GM23338 (cell line): ENCODE measurements at regions not wholly inside any gene's neighbourhood (a gene's known extent, or its start where the extent isn't known, plus 50 kb on each side); places are given as distances from the start of the nearest gene placed in this dataset.

Source experiments
- ATAC-seq: fragments of 200-7000 bp; cut with Tn5 transposase; 3 replicates; pipeline ENCODE4 v1.9.1; 2020
- DNase-seq: peaks from one replicate; pipeline ENCODE4 v3.0.0-alpha.2; 2015; ENCODE audit warnings: low spot score
- H2AFZ ChIP-seq: fragments of 200-600 bp; sonication (generic); 2 replicates; pipeline ENCODE4 v1.8.0; 2016; ENCODE audit warnings: antibody characterized with exemption, mild to moderate bottlenecking, moderate library complexity
- H3F3A ChIP-seq: fragments of 200-600 bp; sonication (generic); replicated peaks from 2 replicates; pipeline ENCODE4 v1.8.0; 2017; ENCODE audit warnings: antibody characterized with exemption, mixed run types, low read depth
- H3K27ac ChIP-seq: fragments of 200-600 bp; sonication (generic); 2 replicates; pipeline ENCODE4 v1.6.1; 2016; ENCODE audit warnings: low read depth
- H3K27me3 ChIP-seq: fragments of 200-600 bp; sonication (generic); 2 replicates; pipeline ENCODE4 v1.8.0; 2016; ENCODE audit warnings: mild to moderate bottlenecking, mixed run types, moderate library complexity; ENCODE audit not compliant: insufficient read depth
- H3K36me3 ChIP-seq: fragments of 200-600 bp; sonication (generic); 2 replicates; pipeline ENCODE4 v1.8.0; 2016; ENCODE audit warnings: mild to moderate bottlenecking; ENCODE audit not compliant: insufficient read depth
- H3K4me1 ChIP-seq: fragments of 200-600 bp; sonication (generic); 2 replicates; pipeline ENCODE4 v1.8.0; 2016; ENCODE audit warnings: mild to moderate bottlenecking, moderate library complexity; ENCODE audit not compliant: insufficient read depth
- H3K4me2 ChIP-seq: fragments of 200-600 bp; sonication (generic); 2 replicates; pipeline ENCODE4 v1.7.1; 2017; ENCODE audit warnings: mixed run types
- H3K4me3 ChIP-seq: fragments of 200-600 bp; sonication (generic); 2 replicates; pipeline ENCODE4 v1.6.1; 2016; ENCODE audit warnings: mixed run types
- H3K79me2 ChIP-seq: fragments of 200-600 bp; sonication (generic); replicated peaks from 2 replicates; pipeline ENCODE4 v1.8.0; 2017; ENCODE audit warnings: mild to moderate bottlenecking; ENCODE audit not compliant: insufficient read depth
- H3K9me2 ChIP-seq: fragments of 200-600 bp; sonication (generic); 2 replicates; pipeline ENCODE4 v1.8.0; 2017; ENCODE audit not compliant: insufficient read depth
- H4K20me1 ChIP-seq: fragments of 200-600 bp; sonication (generic); replicated peaks from 2 replicates; pipeline ENCODE4 v1.8.0; 2017; ENCODE audit warnings: mild to moderate bottlenecking; ENCODE audit not compliant: insufficient read depth
- H3K27ac Mint-ChIP-seq: 2 replicates; pipeline ENCODE4 v1.8.0; 2020; ENCODE audit warnings: inconsistent platforms, mild to moderate bottlenecking, moderate library complexity, mixed read lengths
- H3K27me3 Mint-ChIP-seq: 3 replicates; pipeline ENCODE4 v1.8.0; 2022; ENCODE audit warnings: low read depth, mild to moderate bottlenecking, moderate library complexity, mixed read lengths, inconsistent platforms; ENCODE audit not compliant: insufficient read depth, poor library complexity
- H3K36me3 Mint-ChIP-seq: 3 replicates; pipeline ENCODE4 v1.8.0; 2021; ENCODE audit warnings: low read depth, mild to moderate bottlenecking, inconsistent platforms, moderate library complexity, mixed read lengths
- H3K4me1 Mint-ChIP-seq: 3 replicates; pipeline ENCODE4 v1.8.0; 2020; ENCODE audit warnings: mild to moderate bottlenecking, inconsistent platforms, mixed read lengths
- H3K4me3 Mint-ChIP-seq: 3 replicates; pipeline ENCODE4 v1.8.0; 2021; ENCODE audit warnings: moderate library complexity, mild to moderate bottlenecking, inconsistent platforms, mixed read lengths
- H3K9me3 Mint-ChIP-seq: 3 replicates; pipeline ENCODE4 v1.8.0; 2020; ENCODE audit warnings: moderate library complexity, mild to moderate bottlenecking, inconsistent platforms, mixed read lengths
- ETS1 ChIP-seq: IDR thresholded peaks from 2 replicates; pipeline ENCODE4 v1.6.1; 2016; ENCODE audit warnings: antibody characterized with exemption
- EZH2 ChIP-seq: fragments of 200-600 bp; sonication (generic); IDR thresholded peaks from one replicate; pipeline ENCODE4 v1.8.0; 2017; ENCODE audit warnings: antibody characterized with exemption, mild to moderate bottlenecking, low read depth; ENCODE audit not compliant: unreplicated experiment
- POLR2AphosphoS5 ChIP-seq: IDR thresholded peaks from 2 replicates; pipeline ENCODE4 v1.6.1; 2016; ENCODE audit warnings: antibody characterized with exemption, low read depth
- ZNF114 ChIP-seq: fragments of 250-450 bp; sonication (Bioruptor Pico); IDR thresholded peaks from 2 replicates; pipeline ENCODE4 v1.5.0; 2020; ENCODE audit warnings: mild to moderate bottlenecking, moderate library complexity
- ZNF331 ChIP-seq: fragments of 250-450 bp; sonication (Bioruptor Pico); IDR thresholded peaks from 2 replicates; pipeline ENCODE4 v1.5.0; 2020; ENCODE audit warnings: low read depth, mild to moderate bottlenecking, moderate library complexity
- TF ChIP-seq, protein P1 (sequence below): fragments of 250-450 bp; sonication (Bioruptor Pico); IDR thresholded peaks from 2 replicates; pipeline ENCODE4 v1.5.0; 2020; ENCODE audit warnings: mild to moderate bottlenecking, moderate library complexity

GRCh38 chr5:96196890-96197289 is 235.2 kb upstream of the ELL2 start (continued):
- TF ChIP-seq, protein P1, sequence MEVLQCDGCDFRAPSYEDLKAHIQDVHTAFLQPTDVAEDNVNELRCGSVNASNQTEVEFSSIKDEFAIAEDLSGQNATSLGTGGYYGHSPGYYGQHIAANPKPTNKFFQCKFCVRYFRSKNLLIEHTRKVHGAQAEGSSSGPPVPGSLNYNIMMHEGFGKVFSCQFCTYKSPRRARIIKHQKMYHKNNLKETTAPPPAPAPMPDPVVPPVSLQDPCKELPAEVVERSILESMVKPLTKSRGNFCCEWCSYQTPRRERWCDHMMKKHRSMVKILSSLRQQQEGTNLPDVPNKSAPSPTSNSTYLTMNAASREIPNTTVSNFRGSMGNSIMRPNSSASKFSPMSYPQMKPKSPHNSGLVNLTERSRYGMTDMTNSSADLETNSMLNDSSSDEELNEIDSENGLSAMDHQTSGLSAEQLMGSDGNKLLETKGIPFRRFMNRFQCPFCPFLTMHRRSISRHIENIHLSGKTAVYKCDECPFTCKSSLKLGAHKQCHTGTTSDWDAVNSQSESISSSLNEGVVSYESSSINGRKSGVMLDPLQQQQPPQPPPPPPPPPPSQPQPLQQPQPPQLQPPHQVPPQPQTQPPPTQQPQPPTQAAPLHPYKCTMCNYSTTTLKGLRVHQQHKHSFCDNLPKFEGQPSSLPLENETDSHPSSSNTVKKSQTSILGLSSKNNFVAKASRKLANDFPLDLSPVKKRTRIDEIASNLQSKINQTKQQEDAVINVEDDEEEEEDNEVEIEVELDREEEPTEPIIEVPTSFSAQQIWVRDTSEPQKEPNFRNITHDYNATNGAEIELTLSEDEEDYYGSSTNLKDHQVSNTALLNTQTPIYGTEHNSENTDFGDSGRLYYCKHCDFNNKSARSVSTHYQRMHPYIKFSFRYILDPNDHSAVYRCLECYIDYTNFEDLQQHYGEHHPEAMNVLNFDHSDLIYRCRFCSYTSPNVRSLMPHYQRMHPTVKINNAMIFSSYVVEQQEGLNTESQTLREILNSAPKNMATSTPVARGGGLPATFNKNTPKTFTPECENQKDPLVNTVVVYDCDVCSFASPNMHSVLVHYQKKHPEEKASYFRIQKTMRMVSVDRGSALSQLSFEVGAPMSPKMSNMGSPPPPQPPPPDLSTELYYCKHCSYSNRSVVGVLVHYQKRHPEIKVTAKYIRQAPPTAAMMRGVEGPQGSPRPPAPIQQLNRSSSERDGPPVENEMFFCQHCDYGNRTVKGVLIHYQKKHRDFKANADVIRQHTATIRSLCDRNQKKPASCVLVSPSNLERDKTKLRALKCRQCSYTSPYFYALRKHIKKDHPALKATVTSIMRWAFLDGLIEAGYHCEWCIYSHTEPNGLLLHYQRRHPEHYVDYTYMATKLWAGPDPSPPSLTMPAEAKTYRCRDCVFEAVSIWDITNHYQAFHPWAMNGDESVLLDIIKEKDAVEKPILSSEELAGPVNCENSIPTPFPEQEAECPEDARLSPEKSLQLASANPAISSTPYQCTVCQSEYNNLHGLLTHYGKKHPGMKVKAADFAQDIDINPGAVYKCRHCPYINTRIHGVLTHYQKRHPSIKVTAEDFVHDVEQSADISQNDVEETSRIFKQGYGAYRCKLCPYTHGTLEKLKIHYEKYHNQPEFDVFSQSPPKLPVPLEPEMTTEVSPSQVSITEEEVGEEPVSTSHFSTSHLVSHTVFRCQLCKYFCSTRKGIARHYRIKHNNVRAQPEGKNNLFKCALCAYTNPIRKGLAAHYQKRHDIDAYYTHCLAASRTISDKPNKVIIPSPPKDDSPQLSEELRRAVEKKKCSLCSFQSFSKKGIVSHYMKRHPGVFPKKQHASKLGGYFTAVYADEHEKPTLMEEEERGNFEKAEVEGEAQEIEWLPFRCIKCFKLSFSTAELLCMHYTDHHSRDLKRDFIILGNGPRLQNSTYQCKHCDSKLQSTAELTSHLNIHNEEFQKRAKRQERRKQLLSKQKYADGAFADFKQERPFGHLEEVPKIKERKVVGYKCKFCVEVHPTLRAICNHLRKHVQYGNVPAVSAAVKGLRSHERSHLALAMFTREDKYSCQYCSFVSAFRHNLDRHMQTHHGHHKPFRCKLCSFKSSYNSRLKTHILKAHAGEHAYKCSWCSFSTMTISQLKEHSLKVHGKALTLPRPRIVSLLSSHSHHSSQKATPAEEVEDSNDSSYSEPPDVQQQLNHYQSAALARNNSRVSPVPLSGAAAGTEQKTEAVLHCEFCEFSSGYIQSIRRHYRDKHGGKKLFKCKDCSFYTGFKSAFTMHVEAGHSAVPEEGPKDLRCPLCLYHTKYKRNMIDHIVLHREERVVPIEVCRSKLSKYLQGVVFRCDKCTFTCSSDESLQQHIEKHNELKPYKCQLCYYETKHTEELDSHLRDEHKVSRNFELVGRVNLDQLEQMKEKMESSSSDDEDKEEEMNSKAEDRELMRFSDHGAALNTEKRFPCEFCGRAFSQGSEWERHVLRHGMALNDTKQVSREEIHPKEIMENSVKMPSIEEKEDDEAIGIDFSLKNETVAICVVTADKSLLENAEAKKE (CRISPR knock-in tag) = no peak
- TF ChIP-seq ZNF331 (no peak), ZNF114 (CRISPR knock-in tag) (no peak), EZH2 (no peak), POLR2AphosphoS5 (no peak)

DNA sequence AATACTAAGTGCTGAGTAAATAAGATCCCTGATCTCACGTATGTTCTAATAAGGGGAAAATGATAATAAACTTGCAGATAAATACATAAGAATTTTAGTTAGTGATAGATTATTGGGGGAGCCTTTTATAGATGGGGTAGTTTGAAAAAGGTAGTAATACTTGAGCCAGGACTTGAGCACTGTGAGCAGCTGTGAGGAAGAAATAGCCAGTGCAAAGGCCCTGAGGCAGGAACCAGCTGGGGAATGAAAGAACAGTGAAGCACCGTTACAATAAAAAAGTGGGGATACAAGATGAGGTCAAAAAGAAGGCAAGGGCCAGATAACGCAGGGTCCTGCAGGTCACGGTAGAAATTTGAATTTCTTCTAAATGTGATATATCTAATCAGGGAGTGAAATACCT is 234.8 kb upstream of the ELL2 start:
- no peak overlapping the region for H3K4me2 ChIP-seq
- H3F3A ChIP-seq = no peaks in the 10 kb centered on the region
- H3K4me3 ChIP-seq = no peak overlapping the region
- no peak overlapping the region for H3K27ac ChIP-seq
- H3K27me3 ChIP-seq = no peaks in the 10 kb centered on the region
- H3K27me3 Mint-ChIP-seq = no peaks in the 10 kb centered on the region
- no peaks in the 10 kb centered on the region for H3K9me2 ChIP-seq
- H3K4me1 ChIP-seq = no peaks in the 10 kb centered on the region
- H3K9me3 Mint-ChIP-seq = no peaks in the 10 kb centered on the region
- no peak for DNase-seq
- no peaks in the 10 kb centered on the region for H3K36me3 Mint-ChIP-seq
- H3K4me1 Mint-ChIP-seq = no peaks in the 10 kb centered on the region
- H2AFZ ChIP-seq = no peak overlapping the region
- no peak for ATAC-seq
- H3K27ac Mint-ChIP-seq = no peak overlapping the region
- H3K36me3 ChIP-seq = no peaks in the 10 kb centered on the region
- no peaks in the 10 kb centered on the region for H4K20me1 ChIP-seq
- no peaks in the 10 kb centered on the region for H3K79me2 ChIP-seq
- H3K4me3 Mint-ChIP-seq = no peak overlapping the region
- TF ChIP-seq ZNF114 (CRISPR knock-in tag) (no peak), ETS1 (no peak), POLR2AphosphoS5 (no peak)
- TF ChIP-seq, protein P1 (CRISPR knock-in tag) = no peak
